K562 (cell line): ENCODE measurements at regions not wholly inside any gene's neighbourhood (a gene's known extent, or its start where the extent isn't known, plus 50 kb on each side); places are given as distances from the start of the nearest gene placed in this dataset.

Experiments
- GATA2 ChIP-seq: sonication (generic); formaldehyde crosslinking; IDR thresholded peaks from 2 replicates; pipeline ENCODE4 v1.4.0; 2020; ENCODE audit warnings: mild to moderate bottlenecking, missing genetic modification reagents
- KAT7 ChIP-seq: sonication (generic); formaldehyde crosslinking; IDR thresholded peaks from 2 replicates; pipeline ENCODE4 v1.8.0; 2022; ENCODE audit warnings: missing genetic modification reagents, mild to moderate bottlenecking, borderline replicate concordance
- NFRKB ChIP-seq: fragments of 450-650 bp; IDR thresholded peaks from 2 replicates; pipeline ENCODE4 v1.6.1; 2016; ENCODE audit warnings: low read depth

DNA sequence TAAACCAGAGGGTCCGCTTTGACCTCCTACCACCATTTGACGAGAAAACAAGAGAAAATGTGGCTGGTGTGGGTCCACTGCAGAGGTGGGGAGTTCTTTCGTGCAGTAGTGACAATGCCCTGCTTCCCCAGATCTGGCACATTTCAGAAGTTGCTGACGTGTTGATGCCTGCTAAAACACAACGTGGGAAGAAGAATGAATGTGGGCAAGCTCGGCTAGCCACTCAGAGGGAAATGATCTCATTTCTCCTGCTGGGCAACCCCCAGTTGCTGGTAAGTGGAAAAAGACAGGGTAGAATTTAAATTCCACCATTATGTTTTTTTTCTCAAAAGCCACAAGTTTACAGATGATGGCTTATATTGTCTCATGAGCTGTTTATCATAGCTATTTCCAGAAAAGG is 77.9 kb downstream of the LUZP4 start:
- no peak for TF ChIP-seq KAT7 (CRISPR knock-in tag)
- TF ChIP-seq NFRKB, result no peak
- no peak for TF ChIP-seq GATA2
